ENCODE measurements at regions not wholly inside any gene's neighbourhood (a gene's known extent, or its start where the extent isn't known, plus 50 kb on each side); places are given as distances from the start of the nearest gene placed in this dataset.

GRCh38 chr1:209143916-209144315 lies 439.6 kb upstream of the CAMK1G start:
- H3K36me3 Mint-ChIP-seq (ENCODE audit: low read depth), result no peaks in the 10 kb centered on the region
- no peaks in the 10 kb centered on the region for H3K27me3 Mint-ChIP-seq (ENCODE audit: insufficient read depth, low read depth, poor library complexity)

More at GRCh38 chr1:209143916-209144315, 439.6 kb upstream of the CAMK1G start:
- H2AFZ ChIP-seq, result 0 out of 2 replicates have a peak overlapping the region, but pooled peaks have one; percentile 66
- no peaks in the 10 kb centered on the region for H3F3A ChIP-seq (replicated peaks; ENCODE audit: low read depth)
- H3K4me3 ChIP-seq, result no peak overlapping the region
- no peak overlapping the region for H3K27ac Mint-ChIP-seq
- no peak for ATAC-seq
- no peaks in the 10 kb centered on the region for H4K20me1 ChIP-seq (replicated peaks; ENCODE audit: insufficient read depth)
- H3K4me1 ChIP-seq (ENCODE audit: insufficient read depth), result peaks cover 18% of the 10 kb centered on the region
- H3K27ac ChIP-seq (ENCODE audit: low read depth), result no peak overlapping the region
- H3K79me2 ChIP-seq (replicated peaks; ENCODE audit: insufficient read depth), result no peaks in the 10 kb centered on the region
- peak overlapping the region; percentile 48; the same call in 1 of the 2 replicates for H3K4me2 ChIP-seq
- H3K9me3 Mint-ChIP-seq, result no peaks in the 10 kb centered on the region
- H3K9me2 ChIP-seq (ENCODE audit: insufficient read depth), result peaks cover 13% of the 10 kb centered on the region; the same call in 1 of the 2 replicates
- H3K4me3 Mint-ChIP-seq, result no peak overlapping the region
- H3K36me3 ChIP-seq (ENCODE audit: insufficient read depth), result no peaks in the 10 kb centered on the region
- peaks cover 17% of the 10 kb centered on the region for H3K4me1 Mint-ChIP-seq
- no peaks in the 10 kb centered on the region for H3K27me3 ChIP-seq (ENCODE audit: insufficient read depth)
- TF ChIP-seq EZH2phosphoT487 (IDR thresholded peaks at IDR 0.05; ENCODE audit: unreplicated experiment) (no peak), STAT1 (IDR thresholded peaks at IDR 0.05; ENCODE audit: unreplicated experiment) (no peak), ETS1 (IDR thresholded peaks at IDR 0.05) (no peak), CTCF (conservative IDR thresholded peaks at IDR 0.05; ENCODE audit: low read depth in 2 of 2) (no peak), NANOG (IDR thresholded peaks at IDR 0.05; ENCODE audit: borderline replicate concordance) (no peak), EZH2 (IDR thresholded peaks at IDR 0.05; ENCODE audit: low read depth, unreplicated experiment) (no peak), POLR2AphosphoS5 (IDR thresholded peaks at IDR 0.05; ENCODE audit: low read depth) (no peak), ZNF114 (CRISPR knock-in tag; IDR thresholded peaks at IDR 0.05) (no peak), ZNF331 (CRISPR knock-in tag; IDR thresholded peaks at IDR 0.05; ENCODE audit: low read depth) (no peak), ZNF462 (CRISPR knock-in tag; IDR thresholded peaks at IDR 0.05) (no peak), REST (IDR thresholded peaks at IDR 0.05; ENCODE audit: unreplicated experiment) (no peak), CREB1 (CRISPR knock-in tag; IDR thresholded peaks at IDR 0.05; ENCODE audit: low read depth) (no peak), JUNB (IDR thresholded peaks at IDR 0.05; ENCODE audit: unreplicated experiment) (no peak)
- no peak for DNase-seq (ENCODE audit: low spot score)

All from GM23338 (cell line).